OCI-LY1 (cell line): ENCODE measurements at regions not wholly inside any gene's neighbourhood (a gene's known extent, or its start where the extent isn't known, plus 50 kb on each side); places are given as distances from the start of the nearest gene placed in this dataset.

Experiments
- EZH2 ChIP-seq: fragments of 200-600 bp; sonication (generic), shearing (Covaris generic); IDR thresholded peaks from 2 replicates; pipeline ENCODE4 v1.8.0; 2017; ENCODE audit warnings: borderline replicate concordance, mixed run types, mild to moderate bottlenecking, antibody characterized with exemption, low read length, moderate library complexity, mixed read lengths
- TF ChIP-seq, protein P1 (sequence below): fragments of 200-600 bp; sonication (generic), shearing (Covaris generic); IDR thresholded peaks from 2 replicates; pipeline ENCODE4 v1.5.1; 2017; ENCODE audit warnings: mild to moderate bottlenecking, antibody characterized with exemption, low read length, moderate library complexity, mixed read lengths

DNA sequence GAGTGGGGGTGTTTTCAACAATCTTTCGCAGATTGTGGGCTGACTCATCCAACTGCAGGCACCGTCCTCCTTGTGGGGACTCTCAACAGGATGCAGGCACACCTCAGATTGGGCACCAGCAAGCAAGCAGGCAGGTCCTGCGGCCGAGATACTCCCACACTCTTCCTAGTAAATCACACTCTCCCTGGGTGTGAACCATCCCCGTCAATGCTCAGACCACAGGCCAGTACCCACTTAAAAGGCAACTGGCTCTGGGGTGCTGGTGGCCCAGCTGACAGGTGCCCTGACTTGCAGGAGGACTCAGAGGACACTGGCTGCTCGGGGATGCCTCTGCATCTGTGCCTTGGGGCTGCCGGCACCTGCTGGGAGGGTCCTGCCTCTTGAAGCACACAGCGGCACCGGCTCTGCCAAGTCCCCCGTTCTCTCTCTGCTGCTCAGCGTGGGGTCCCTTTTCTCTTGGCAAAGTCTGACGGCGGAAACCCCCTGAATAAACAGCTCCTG, 282.5 kb downstream of the CTTN start:
- TF ChIP-seq, protein P1, sequence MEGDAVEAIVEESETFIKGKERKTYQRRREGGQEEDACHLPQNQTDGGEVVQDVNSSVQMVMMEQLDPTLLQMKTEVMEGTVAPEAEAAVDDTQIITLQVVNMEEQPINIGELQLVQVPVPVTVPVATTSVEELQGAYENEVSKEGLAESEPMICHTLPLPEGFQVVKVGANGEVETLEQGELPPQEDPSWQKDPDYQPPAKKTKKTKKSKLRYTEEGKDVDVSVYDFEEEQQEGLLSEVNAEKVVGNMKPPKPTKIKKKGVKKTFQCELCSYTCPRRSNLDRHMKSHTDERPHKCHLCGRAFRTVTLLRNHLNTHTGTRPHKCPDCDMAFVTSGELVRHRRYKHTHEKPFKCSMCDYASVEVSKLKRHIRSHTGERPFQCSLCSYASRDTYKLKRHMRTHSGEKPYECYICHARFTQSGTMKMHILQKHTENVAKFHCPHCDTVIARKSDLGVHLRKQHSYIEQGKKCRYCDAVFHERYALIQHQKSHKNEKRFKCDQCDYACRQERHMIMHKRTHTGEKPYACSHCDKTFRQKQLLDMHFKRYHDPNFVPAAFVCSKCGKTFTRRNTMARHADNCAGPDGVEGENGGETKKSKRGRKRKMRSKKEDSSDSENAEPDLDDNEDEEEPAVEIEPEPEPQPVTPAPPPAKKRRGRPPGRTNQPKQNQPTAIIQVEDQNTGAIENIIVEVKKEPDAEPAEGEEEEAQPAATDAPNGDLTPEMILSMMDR: no peak
- no peak for TF ChIP-seq EZH2
